SIG-M5 (cell line): ENCODE measurements at regions not wholly inside any gene's neighbourhood (a gene's known extent, or its start where the extent isn't known, plus 50 kb on each side); places are given as distances from the start of the nearest gene placed in this dataset.

ENCODE experiments used
- DNase-seq: peaks from one replicate; lab custom pipeline; 2025; lab: John Stamatoyannopoulos, UW

DNA sequence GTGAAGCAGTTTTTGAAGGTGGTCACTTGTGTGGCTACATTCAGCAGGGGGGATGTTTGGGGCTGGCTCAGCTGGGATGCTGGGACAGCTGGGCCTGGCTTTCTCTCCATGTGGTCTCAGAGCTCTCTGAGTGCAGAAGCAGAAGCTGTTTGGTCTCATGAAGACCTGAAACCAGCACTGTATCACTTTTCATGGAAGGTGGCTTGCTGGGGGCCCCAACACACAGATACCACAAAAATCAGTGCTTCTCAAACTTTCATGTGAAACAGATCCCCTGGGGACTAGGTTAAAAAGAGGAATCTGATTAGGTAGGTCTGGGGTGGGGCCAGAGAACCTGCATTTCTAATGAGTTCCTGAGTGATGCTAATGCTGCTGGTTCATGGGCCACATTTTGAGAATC, 347.3 kb downstream of the DHX35 start:
- no peak for DNase-seq

DNA sequence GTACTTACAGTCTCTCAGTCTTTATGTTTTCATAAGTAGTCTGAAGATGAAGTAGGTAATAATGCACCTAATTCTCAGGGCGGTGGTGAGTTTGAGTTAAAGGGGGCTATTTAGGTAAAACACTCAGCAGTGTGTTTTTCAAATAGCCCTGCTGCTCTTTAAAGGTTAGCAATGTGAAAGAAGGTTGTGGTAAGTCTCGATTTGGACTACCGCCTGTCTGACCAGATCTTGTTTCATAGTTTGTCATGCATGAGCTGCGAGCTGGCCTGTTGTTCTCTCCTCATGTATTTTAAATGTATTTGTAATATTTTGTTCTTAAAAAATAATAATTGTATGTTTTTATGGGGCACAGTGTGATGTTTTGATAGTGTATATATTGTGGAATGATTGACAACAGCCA, 340.2 kb downstream of the DHX35 start:
- DNase-seq = no peak

DNA sequence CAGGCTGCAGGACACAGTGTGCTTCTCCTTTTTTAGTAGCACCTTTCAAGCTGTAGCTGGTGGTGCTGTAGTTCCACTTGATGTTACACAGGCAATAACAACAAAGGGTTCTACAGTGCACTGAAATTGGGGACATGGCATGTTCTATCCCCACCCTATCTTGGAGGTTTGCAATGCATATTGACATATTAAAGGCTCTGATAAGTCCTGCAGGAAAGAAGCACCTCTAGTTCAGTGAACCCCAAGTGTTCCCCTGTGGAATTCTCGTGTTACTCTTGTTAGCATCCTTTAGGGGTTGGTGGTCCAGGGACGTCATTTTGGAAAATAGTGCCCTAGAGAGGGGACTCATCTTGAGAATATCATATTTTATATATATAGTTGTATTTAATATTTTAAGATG, 337.6 kb downstream of the DHX35 start:
- no peak for DNase-seq

DNA sequence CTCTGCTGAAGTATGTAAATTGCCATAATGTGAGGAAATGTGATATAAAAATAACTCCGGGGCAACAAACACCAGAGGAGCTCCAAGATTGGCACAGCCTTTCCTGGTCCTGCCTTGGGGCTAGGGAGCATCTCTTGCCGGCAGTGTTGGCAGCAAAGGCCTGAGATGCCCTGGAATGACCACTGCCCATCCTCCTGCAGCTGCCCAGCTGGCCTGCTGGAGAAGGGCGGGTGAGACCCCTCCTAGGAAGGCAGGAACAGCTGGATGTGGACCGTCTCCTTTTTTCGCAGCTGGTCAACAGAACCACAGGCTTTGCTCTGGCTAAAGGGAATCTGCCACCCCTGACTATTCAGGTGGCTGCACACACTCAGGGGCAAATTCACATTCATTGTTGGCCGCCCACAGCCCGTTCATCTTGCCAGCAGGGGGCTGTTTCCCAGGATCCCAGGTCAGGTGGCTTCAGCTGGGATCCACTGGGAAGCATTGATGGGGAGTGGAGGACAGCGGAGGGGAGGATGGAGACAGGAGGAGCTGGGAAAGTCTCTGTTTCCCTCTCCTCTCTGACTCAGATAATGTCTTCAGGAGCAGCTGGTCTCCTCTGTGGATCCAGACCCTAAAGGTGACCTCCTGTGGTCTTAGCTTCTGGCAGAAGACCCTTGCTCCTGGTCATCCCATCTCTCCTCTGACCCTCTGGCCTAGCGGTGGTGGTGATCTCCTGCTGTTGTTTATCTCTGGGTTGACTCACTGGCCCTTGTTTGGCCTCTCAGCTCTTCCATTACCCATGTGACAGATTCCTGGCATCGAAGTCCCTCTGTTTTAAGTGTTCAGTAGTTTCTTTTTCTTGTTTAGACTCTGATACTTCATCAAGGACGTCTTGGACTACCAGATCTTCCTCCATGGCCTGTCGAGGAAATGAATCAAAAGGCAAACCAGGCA, 336.7 kb downstream of the DHX35 start:
- DNase-seq = no peak

DNA sequence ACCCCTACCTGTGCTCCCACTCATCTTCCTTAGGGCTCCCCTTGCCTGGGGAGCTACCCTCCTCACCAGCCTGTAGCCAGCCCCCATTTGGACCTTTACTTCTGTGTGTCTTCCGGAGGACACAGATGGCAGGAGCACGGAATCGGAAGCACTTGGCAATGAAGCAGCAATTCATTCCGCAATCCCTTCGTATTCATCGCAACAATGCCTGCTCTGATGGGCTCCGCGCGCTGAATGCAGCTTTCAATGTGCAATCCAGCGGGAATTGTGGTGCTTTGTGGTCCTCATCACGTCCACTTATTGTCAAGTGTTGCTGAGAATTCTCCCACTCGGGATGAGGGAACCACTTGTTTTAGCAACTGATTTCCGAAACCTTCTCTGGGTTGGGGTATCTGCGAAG, 336.0 kb downstream of the DHX35 start:
- DNase-seq = no peak

- DNase-seq = no peak
Measured at GRCh38 chr20:39295301-39295700, 333.2 kb downstream of the DHX35 start.

- DNase-seq = no peak
Measured at GRCh38 chr20:39294137-39294725, 332.1 kb downstream of the DHX35 start.

DNA sequence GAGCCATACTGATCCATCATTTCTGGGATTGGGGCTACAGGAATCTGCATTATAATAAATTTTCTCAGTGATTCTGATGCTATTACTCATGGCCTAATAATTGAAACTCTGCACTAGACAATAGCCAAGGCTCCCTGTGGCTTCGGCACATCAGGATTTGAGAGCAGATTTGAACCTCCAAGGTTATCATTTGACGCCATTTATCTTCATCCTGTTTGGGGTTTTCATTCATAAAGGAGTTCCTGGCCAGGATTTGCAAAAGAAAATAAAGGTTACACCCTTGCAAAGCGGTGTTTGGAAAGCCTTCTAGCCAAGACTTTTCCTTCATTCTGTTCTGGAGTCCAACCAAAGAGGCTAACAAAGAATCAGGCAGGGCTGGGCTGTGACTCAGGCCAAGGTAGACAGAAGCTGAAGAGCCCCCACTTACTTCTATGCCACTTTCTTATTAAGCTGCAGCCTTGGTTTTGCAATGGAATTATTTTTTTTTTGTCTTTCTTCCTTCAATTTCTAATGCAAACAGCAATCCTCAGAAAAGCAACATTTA, 330.1 kb downstream of the DHX35 start:
- no peak for DNase-seq

GRCh38 chr20:39291301-39291700, 329.2 kb downstream of the DHX35 start:
- no peak for DNase-seq

- DNase-seq = no peak
Measured at GRCh38 chr20:39290575-39290974, 328.4 kb downstream of the DHX35 start.

- DNase-seq = no peak
Measured at GRCh38 chr20:39289831-39290230, 327.7 kb downstream of the DHX35 start.

DNA sequence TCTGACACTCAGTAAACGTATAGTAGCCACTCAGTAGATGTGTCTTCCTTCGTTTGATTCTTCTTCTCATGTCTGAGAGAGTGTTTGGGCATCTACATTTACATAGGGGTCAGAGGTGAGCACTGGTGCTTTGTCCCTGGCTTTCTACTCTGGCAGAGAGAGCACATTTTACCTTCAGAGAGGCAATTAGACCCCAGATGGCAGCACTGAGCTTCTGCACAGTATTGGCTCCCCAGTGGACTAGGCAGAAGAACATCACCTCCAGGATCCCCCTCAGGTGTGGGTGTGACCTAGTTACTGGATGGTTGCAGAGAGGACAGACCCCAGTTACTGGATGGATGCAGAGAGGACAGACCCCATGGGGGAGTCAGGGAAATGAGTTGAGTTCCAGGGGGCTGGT, 327.2 kb downstream of the DHX35 start:
- DNase-seq = no peak

DNA sequence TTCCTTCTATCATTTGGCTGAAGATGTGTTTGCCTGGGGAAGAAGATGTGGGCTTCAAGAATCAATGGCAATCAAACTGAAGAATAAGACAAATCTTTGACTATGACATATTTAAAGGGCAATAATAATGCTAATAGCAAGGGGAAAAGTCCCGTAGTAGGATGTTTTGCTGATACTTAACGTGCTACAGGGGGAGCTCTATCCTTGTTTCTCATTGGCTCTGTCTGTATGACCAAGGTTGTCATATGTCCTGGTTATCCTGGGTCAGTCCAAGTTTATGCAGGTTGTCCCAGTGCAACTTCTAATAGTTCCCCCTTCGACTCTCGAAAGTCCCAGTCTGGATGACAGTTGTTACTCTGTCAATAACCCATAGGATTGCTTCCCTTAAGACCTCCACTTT, 321.3 kb downstream of the DHX35 start:
- no peak for DNase-seq

GRCh38 chr20:39282619-39283092, 320.5 kb downstream of the DHX35 start:
- DNase-seq = no peak

DNA sequence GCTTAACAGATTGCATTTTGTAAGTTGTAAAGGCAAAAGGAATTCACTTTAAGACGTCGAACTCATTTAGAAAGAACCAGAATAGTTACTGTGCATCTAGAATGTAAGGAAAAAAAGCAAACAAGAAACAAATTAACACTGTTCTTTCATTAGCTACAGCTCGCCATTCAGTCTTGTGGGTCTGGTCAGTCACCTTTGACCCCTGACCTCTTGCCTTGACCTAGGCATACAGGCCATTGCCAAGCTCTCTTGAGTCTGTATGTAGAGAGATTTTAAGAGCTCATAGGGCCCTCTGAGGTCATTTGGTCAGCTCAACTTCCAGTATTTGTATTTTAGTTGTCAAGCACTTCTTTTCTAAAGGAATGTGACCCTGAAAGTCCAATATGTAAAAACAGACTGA, 318.7 kb downstream of the DHX35 start:
- no peak for DNase-seq

GRCh38 chr20:39278230-39278788, 316.2 kb downstream of the DHX35 start:
- DNase-seq = no peak

DNA sequence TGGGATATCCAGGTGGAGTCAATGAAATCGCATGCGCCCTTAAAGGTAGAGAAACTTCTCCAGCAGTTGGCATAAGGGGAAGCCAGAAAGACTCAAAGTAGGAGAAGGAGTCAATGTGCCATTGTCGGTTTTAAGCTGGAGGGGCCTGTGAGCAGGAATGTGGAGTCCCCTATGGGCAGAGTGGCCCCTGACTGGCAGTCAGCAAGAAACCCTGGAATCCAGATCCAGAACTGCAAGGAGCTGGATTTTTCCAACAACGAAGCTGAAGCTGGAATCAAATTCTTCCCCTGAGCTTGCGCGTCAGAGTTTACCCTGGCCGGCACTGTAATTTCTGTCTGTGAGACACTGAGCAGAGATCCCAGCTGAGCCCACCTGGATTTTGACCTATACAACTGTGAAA, 315.0 kb downstream of the DHX35 start:
- no peak for DNase-seq

GRCh38 chr20:39270837-39271604, 308.9 kb downstream of the DHX35 start:
- no peak for DNase-seq

GRCh38 chr20:39269493-39270217, 307.5 kb downstream of the DHX35 start:
- DNase-seq = no peak

GRCh38 chr20:39268981-39269461, 306.9 kb downstream of the DHX35 start:
- no peak for DNase-seq

- DNase-seq = no peak
Measured at GRCh38 chr20:39268491-39268951, 306.4 kb downstream of the DHX35 start.
